ENCODE measurements at regions not wholly inside any gene's neighbourhood (a gene's known extent, or its start where the extent isn't known, plus 50 kb on each side); places are given as distances from the start of the nearest gene placed in this dataset.

- DNase-seq, result no peak
Measured at GRCh38 chr13:56850852-56851251, 289.9 kb upstream of the PRR20A start.

GRCh38 chr13:56861476-56861875 is 279.2 kb upstream of the PRR20A start:
- no peak for DNase-seq

- DNase-seq, result no peak
Measured at GRCh38 chr13:56864451-56864850, 276.3 kb upstream of the PRR20A start.

- no peak for DNase-seq
Measured at GRCh38 chr13:56865416-56865815, 275.3 kb upstream of the PRR20A start.

DNA sequence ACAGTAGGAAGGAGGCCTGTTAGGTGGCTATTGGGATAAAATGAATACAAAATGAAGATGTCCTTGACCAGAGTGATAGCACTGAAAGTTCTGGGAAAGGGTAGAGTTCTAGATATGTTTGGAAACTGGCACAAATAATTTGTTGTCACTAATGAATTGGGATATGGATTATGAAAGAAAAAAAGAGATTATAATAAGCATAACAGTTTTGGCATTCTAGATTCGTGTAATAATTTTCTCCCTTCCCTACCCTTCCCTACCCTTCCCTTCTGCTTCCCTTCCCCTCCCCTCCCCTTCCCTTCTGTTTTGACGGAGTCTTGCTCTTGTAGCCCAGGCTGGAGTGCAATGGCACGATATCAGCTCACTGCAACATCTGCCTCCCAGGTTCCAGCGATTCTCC is 271.0 kb upstream of the PRR20A start:
- no peak for DNase-seq

DNA sequence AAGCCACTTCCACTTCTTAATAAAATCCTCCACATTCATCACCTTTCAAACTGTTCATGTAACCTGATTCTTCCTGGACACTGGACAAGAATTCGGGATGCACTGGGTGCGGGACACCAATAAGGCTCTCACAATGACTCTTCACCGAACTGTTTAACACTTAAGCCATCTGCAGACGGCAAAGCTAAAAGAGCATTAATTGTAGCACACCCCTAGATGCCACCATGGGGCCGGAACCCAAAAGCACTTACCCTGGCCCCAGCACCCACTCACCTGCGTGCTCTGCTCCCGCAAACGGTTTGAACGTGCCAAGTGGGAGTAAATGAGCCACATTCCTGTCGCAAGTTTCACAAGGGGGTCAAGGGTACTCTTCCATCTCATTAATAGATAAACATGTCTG is 254.3 kb upstream of the PRR20A start:
- DNase-seq, result no peak

GRCh38 chr13:56888455-56888854 is 252.3 kb upstream of the PRR20A start:
- no peak for DNase-seq

GRCh38 chr13:56893843-56894242 is 246.9 kb upstream of the PRR20A start:
- DNase-seq, result no peak

- no peak for DNase-seq
Measured at GRCh38 chr13:56900549-56901279, 240.0 kb upstream of the PRR20A start.

GRCh38 chr13:56902276-56902675 is 238.4 kb upstream of the PRR20A start:
- DNase-seq, result no peak

DNA sequence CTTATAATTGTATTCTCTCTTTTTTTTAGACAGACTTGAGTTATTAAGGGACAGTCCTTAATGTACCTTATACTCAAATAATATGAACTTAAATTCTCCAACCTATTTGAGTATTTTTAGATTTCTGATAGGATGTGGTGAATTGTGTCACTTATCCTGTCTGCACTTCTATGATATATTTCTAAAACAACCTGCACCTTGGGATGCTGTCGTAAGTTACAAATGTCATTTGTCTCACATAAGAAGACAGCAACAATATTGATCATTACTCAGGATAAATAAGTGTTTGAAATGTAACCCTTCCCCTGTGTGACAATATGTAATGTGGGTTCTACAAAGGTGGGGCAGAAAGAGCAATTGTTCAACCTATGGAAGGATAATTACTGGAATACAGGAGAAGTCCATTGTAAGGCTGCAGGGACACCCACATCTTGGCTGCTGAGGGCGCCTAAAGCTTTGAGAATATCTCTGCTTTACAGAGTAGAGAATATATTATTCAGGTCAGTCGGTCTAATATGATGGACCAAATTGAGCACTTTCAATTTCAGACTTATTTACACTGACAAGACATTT is 236.9 kb upstream of the PRR20A start:
- no peak for DNase-seq

DNA sequence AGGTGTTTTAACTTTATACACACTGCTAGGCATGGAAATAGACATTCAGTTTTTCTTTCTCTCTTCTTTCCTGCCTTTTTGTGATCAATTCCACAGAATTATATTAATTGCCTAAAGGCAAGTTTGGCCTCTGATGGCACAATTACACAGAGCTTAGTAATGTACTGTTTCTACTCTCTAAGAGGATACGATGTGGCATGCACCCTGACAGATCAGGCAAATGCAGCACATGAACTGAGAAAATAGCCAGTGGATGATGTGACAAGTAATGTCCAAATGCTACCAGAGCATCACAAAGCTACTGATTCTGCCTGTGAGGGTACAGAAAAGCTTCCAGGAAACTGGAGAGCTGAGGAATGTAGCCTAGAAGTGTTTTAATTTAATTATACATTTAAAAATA is 233.8 kb upstream of the PRR20A start:
- no peak for DNase-seq

GRCh38 chr13:56907766-56908165 is 233.0 kb upstream of the PRR20A start:
- DNase-seq, result no peak

GRCh38 chr13:56909896-56910600 is 230.7 kb upstream of the PRR20A start:
- DNase-seq, result no peak

DNA sequence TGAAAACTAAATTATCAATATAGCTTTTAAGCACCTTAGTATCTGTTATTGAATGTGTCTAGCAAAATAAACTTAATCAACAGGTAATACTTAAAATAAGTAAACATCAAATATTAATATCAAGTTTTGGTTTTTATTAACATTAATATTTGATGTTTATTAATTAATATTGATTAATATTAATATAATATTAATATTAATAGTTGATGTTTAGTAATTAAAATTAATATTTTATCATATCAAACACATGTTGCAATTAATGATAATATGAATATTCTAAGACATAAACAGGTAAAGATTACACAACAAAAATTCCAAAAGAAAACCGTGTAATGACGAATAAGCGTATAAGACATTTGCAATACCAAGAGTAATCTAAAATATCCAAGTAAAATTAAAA is 222.8 kb upstream of the PRR20A start:
- DNase-seq, result no peak

DNA sequence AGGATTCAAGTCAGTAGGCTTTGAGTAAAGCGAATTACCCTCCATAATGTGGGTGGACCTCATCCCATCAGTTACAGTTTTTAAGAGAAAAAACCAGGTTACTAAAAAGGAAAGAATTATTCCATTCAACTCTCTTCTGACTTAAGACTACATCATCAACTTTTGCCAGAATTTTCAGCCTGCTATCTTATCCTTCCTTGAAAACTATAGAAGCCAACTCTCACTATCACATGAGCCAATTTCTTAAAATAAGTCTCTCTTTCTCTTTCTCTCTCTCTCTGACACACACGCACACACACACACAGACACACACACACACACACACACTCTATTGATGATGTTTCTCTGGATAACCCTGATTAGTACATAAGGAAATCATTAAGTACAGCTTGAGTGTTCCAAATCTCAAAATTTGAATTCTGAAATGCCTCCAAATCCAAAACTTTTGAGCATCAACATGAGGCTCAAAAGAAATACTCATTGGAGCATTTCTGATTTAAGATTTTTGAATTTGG is 217.0 kb upstream of the PRR20A start:
- DNase-seq, result no peak

DNA sequence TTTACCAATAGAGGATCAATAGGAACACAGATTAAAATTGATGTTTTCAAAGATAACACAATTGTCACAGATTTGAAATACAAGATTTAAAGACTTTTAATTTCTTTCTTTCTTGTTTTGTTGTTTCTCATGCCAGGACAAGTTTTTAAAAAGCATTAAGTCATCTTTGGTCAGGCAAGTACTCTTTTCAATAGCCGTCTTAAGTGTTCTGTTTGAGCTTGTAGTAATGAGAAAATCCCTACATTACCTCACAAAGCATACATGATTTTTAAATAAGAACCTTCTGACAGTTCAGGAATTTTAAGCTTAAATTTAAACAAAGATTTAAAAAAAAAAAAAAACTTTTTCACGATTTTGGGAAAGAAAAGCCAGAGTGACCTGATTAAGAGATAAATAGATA is 216.3 kb upstream of the PRR20A start:
- DNase-seq, result no peak

- no peak for DNase-seq
Measured at GRCh38 chr13:56932104-56932503, 208.6 kb upstream of the PRR20A start.

DNA sequence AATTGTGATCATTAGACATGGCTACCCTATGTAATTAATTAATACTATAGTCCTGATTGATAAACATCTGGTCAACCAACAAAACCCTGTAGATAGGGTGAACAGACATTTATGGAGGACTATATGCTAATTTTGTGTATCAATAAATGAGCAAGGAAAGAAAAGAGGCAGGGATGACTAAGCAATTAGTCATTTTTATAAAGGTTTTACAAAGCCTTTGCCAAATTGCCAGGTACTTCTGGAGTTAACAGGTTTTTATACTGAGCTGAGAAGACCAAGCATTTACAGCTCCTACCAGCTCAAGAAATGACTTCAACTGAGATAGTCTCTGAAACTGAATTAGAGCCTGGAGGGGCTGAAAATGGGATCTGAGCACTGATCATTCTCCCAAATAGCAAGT is 186.8 kb upstream of the PRR20A start:
- DNase-seq, result no peak

DNA sequence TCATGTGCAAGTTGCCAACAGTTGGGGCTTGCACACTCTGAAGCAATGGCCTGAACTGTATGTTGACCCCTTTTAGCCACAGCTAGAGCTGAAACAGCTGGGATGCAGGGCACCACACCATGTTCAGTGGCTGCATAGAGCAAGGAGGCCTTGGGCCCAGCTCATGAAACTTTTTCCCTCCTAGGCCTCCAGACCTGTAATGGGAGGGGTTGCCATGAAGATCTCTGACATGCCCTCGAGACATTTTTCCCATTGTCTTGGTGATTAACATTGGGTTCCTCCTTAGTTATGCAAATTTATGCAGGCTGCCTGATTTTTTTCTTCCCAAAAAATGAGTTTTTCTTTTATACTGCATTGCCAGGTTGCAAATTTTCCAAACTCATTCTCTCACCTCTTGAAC is 165.1 kb upstream of the PRR20A start:
- no peak for DNase-seq

DNA sequence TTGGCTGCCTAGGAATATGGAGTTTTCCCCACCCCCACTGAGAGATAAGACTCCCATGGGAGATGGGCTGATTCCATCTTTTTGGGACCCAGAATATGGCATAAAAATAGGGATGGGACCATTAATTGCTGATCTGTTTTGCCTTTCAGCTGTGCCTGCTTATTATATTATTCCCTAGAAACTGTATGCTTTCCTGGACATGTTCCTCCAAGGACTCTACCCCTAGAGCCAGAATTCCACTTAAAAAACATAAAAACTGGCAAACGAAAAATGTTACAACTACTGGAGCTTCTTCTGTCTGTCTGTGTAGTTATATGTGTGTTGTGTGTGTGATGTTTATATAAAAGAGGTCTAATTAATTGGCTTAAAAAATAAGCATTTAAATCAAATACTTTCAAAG is 159.9 kb upstream of the PRR20A start:
- DNase-seq, result no peak

DNA sequence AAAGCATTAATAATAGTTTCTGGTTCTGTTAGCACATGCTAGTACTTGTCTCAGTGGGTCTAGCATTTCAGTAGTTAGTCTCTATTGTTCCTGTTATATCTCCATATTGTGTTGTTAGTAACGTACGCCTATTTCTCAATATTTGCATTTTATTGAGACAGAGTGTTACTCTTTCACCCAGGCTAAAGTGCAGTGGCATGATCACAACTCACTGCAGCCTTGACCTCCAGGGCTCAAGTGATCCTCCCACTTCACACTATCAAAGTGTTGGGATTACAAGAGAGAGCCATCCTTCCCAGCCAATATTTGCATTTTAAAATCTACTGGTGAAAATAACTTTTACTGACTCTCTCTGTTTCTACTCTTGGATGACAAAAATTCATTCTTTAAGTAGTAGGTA is 154.6 kb upstream of the PRR20A start:
- no peak for DNase-seq

GRCh38 chr13:56988543-56988942 is 152.2 kb upstream of the PRR20A start:
- no peak for DNase-seq

GRCh38 chr13:57003682-57004081 is 137.0 kb upstream of the PRR20A start:
- DNase-seq, result no peak

All from NCI-H1048 (cell line).